ENCODE measurements at regions not wholly inside any gene's neighbourhood (a gene's known extent, or its start where the extent isn't known, plus 50 kb on each side); places are given as distances from the start of the nearest gene placed in this dataset.
"Not testable (repeated sequence)": the region's sequence is repeated elsewhere in the genome, so short reads cannot be mapped to it uniquely, and the experiment has no call there.

GRCh38 chr1:157371221-157371620, 181.1 kb downstream of the FCRL5 start:
- Histone ChIP-seq H3K27me3 (replicated peaks; ENCODE audit: insufficient read depth) (no peaks in the 10 kb centered on the region), H3K36me3 (no peaks in the 10 kb centered on the region), H3K27ac (no peak overlapping the region), H3K4me3 (no peak overlapping the region), H3K9me3 (no peaks in the 10 kb centered on the region), H3K4me1 (ENCODE audit: control insufficient read depth in 1 of 2, low read depth in 2 of 2) (no peaks in the 10 kb centered on the region)
- TF ChIP-seq CTCF (IDR thresholded peaks at IDR 0.05): no peak
- ATAC-seq (ENCODE audit: insufficient number of reproducible peaks, low FRiP score, low read depth): no peak
- no peak for DNase-seq (ENCODE audit: low spot score)

GRCh38 chr1:157370698-157371097, 181.6 kb downstream of the FCRL5 start:
- ATAC-seq (ENCODE audit: insufficient number of reproducible peaks, low FRiP score, low read depth) (no peak), DNase-seq (ENCODE audit: low spot score) (no peak)
- no peak for TF ChIP-seq CTCF (IDR thresholded peaks at IDR 0.05)
- Histone ChIP-seq H3K9me3 (no peaks in the 10 kb centered on the region), H3K36me3 (no peaks in the 10 kb centered on the region), H3K4me3 (no peak overlapping the region), H3K27ac (no peak overlapping the region), H3K27me3 (replicated peaks; ENCODE audit: insufficient read depth) (no peaks in the 10 kb centered on the region), H3K4me1 (ENCODE audit: control insufficient read depth in 1 of 2, low read depth in 2 of 2) (no peaks in the 10 kb centered on the region)

- no peaks in the 10 kb centered on the region for H3K36me3 ChIP-seq
- no peak overlapping the region for H3K4me3 ChIP-seq
- H3K27ac ChIP-seq: no peak overlapping the region
- ATAC-seq (ENCODE audit: insufficient number of reproducible peaks, low FRiP score, low read depth) (no peak), DNase-seq (ENCODE audit: low spot score) (no peak)
- TF ChIP-seq CTCF (IDR thresholded peaks at IDR 0.05): peak; percentile 81
- no peaks in the 10 kb centered on the region for H3K9me3 ChIP-seq
- H3K27me3 ChIP-seq (replicated peaks; ENCODE audit: insufficient read depth): no peaks in the 10 kb centered on the region
- no peaks in the 10 kb centered on the region for H3K4me1 ChIP-seq (ENCODE audit: control insufficient read depth in 1 of 2, low read depth in 2 of 2)
These were observed 182.3 kb downstream of the FCRL5 start for GRCh38 chr1:157369808-157370521.

GRCh38 chr1:157368941-157369340, 183.4 kb downstream of the FCRL5 start:
- H3K4me3 ChIP-seq; ATAC-seq (ENCODE audit: insufficient number of reproducible peaks, low FRiP score, low read depth); H3K36me3 ChIP-seq; H3K4me1 ChIP-seq (ENCODE audit: control insufficient read depth in 1 of 2, low read depth in 2 of 2); DNase-seq (ENCODE audit: low spot score); H3K9me3 ChIP-seq; H3K27ac ChIP-seq; H3K27me3 ChIP-seq (replicated peaks; ENCODE audit: insufficient read depth): not testable (repeated sequence)

- no peak for TF ChIP-seq CTCF (IDR thresholded peaks at IDR 0.05)
- Histone ChIP-seq H3K27ac (no peak overlapping the region), H3K27me3 (replicated peaks; ENCODE audit: insufficient read depth) (no peaks in the 10 kb centered on the region), H3K9me3 (no peaks in the 10 kb centered on the region), H3K36me3 (no peaks in the 10 kb centered on the region), H3K4me3 (no peak overlapping the region), H3K4me1 (ENCODE audit: control insufficient read depth in 1 of 2, low read depth in 2 of 2) (no peaks in the 10 kb centered on the region)
- no peak for ATAC-seq (ENCODE audit: insufficient number of reproducible peaks, low FRiP score, low read depth)
- no peak for DNase-seq (ENCODE audit: low spot score)
These were observed 184.0 kb downstream of the FCRL5 start for GRCh38 chr1:157368363-157368762.

- no peaks in the 10 kb centered on the region for H3K4me1 ChIP-seq (ENCODE audit: control insufficient read depth in 1 of 2, low read depth in 2 of 2)
- H3K27me3 ChIP-seq (replicated peaks; ENCODE audit: insufficient read depth): no peaks in the 10 kb centered on the region
- no peaks in the 10 kb centered on the region for H3K9me3 ChIP-seq
- TF ChIP-seq CTCF (IDR thresholded peaks at IDR 0.05): no peak
- DNase-seq (ENCODE audit: low spot score) (no peak), ATAC-seq (ENCODE audit: insufficient number of reproducible peaks, low FRiP score, low read depth) (no peak)
- no peak overlapping the region for H3K27ac ChIP-seq
- no peaks in the 10 kb centered on the region for H3K36me3 ChIP-seq
- H3K4me3 ChIP-seq: no peak overlapping the region
These were observed 184.4 kb downstream of the FCRL5 start for GRCh38 chr1:157367870-157368269.

Data from thoracic aorta (tissue), 2 donors.